ENCODE measurements at regions not wholly inside any gene's neighbourhood (a gene's known extent, or its start where the extent isn't known, plus 50 kb on each side); places are given as distances from the start of the nearest gene placed in this dataset.

GRCh38 chr2:215542690-215543089 lies 106.8 kb upstream of the FN1 start:
- ChIA-PET SMC1A (ENCODE audit: uncharacterized antibody, unreplicated experiment) (interaction anchor here (1.1 to 1.7 kb wide), 4 partner anchors 11 to 52 kb away, joined by 4 to 5 read pairs (median 4); no protein-coding TSS in a partner anchor), CTCF (no interaction called here), RAD21 (ENCODE audit: unreplicated experiment) (no interaction called here), POLR2A (interaction anchor here (0.6 kb wide), 1 partner anchor 274 kb away, joined by 4 read pairs; no protein-coding TSS in a partner anchor)
- FAIRE-seq (no peak), DNase-seq (ENCODE audit: low read depth, low spot score) (no peak), ATAC-seq (no peak)
- Histone ChIP-seq H3K4me3 (no peak overlapping the region), H3K9me3 (replicated peaks; ENCODE audit: control insufficient read depth, insufficient read depth, low read length) (no peaks in the 10 kb centered on the region), H3K27me3 (replicated peaks in 1 of 2; ENCODE audit: control insufficient read depth in 2 of 2, insufficient read depth in 2 of 2, low read length in 1 of 2) (no peaks in the 10 kb centered on the region), H3K4me1 (ENCODE audit: control insufficient read depth, insufficient read depth, low read length) (no peaks in the 10 kb centered on the region), H3K79me2 (ENCODE audit: control insufficient read depth, insufficient read depth, low read length) (no peaks in the 10 kb centered on the region), H3K9ac (ENCODE audit: control insufficient read depth, insufficient read depth, low read length) (no peak overlapping the region), H4K20me1 (ENCODE audit: control insufficient read depth, insufficient read depth) (no peaks in the 10 kb centered on the region), H3K36me3 (ENCODE audit: control insufficient read depth in 2 of 2, insufficient read depth in 2 of 2, low read length in 1 of 2) (no peaks in the 10 kb centered on the region), H3K27ac (ENCODE audit: control insufficient read depth, insufficient read depth) (no peak overlapping the region), H2AFZ (ENCODE audit: control insufficient read depth, low read depth, low read length) (no peak overlapping the region), H3K4me2 (ENCODE audit: control insufficient read depth, insufficient read depth) (no peak overlapping the region)
- no TSS peak for BruUV-seq (replicated peaks)
- in situ Hi-C loops (cut with MboI) = no loop called here
- intact Hi-C loops (cut with micrococcal nuclease; ENCODE audit: unreplicated experiment) = no loop called here
- TF ChIP-seq POU2F2 (IDR thresholded peaks at IDR 0.05; ENCODE audit: borderline replicate concordance, low read depth, low read length) = no peak
- no peak for TF ChIP-seq IRF3 (IDR thresholded peaks at IDR 0.05)
- no peak for TF ChIP-seq TARDBP (IDR thresholded peaks at IDR 0.05; ENCODE audit: borderline replicate concordance)
- no peak for TF ChIP-seq FOXK2 (IDR thresholded peaks at IDR 0.05)
- TF ChIP-seq HDGF (IDR thresholded peaks at IDR 0.05) = no peak
- no peak for TF ChIP-seq STAT3 (IDR thresholded peaks at IDR 0.05; ENCODE audit: low read depth, low read length)
- no peak for TF ChIP-seq GATAD2B (conservative IDR thresholded peaks at IDR 0.05; ENCODE audit: low read depth)
- TF ChIP-seq FOS (IDR thresholded peaks at IDR 0.05; ENCODE audit: borderline replicate concordance, extremely low read depth, insufficient read length) = no peak
- no peak for TF ChIP-seq RBBP5 (conservative IDR thresholded peaks at IDR 0.05)
- no peak for TF ChIP-seq CEBPZ (IDR thresholded peaks at IDR 0.05; ENCODE audit: low read depth, low read length)
- no peak for TF ChIP-seq E2F4 (IDR thresholded peaks at IDR 0.05; ENCODE audit: low read depth, low read length)
